HepG2 (cell line): ENCODE measurements at regions not wholly inside any gene's neighbourhood (a gene's known extent, or its start where the extent isn't known, plus 50 kb on each side); places are given as distances from the start of the nearest gene placed in this dataset.

Source experiments
- ASH2L ChIP-seq: fragments of 300-600, 200-600 bp; sonication (generic); IDR thresholded peaks from 2 replicates; pipeline ENCODE4 v1.7.0; 2017; ENCODE audit warnings: low read depth, mild to moderate bottlenecking, moderate library complexity, mixed read lengths, low read length; ENCODE audit not compliant: insufficient read length
- MAFG ChIP-seq: sonication (generic); formaldehyde crosslinking; IDR thresholded peaks from 2 replicates; pipeline ENCODE4 v1.5.1; 2020; ENCODE audit warnings: mild to moderate bottlenecking, missing genetic modification reagents
- NFRKB ChIP-seq: fragments of 450-650 bp; IDR thresholded peaks from 2 replicates; pipeline ENCODE4 v1.6.1; 2017
- PHF5A ChIP-seq: IDR thresholded peaks from one replicate; pipeline ENCODE4 v1.6.1; 2018; ENCODE audit warnings: low read depth, missing genetic modification reagents; ENCODE audit not compliant: unreplicated experiment
- POLR2A ChIP-seq, 2 experiments: IDR thresholded peaks; 2 replicates each; pipeline ENCODE4 v1.6.1; 2011; ENCODE audit warnings: low read depth in 2 of 2, low read length in 2 of 2, mild to moderate bottlenecking in 1 of 2, moderate library complexity in 1 of 2; ENCODE audit not compliant: insufficient read depth in 1 of 2
- SIN3B ChIP-seq: fragments of 150-350 bp; IDR thresholded peaks from 2 replicates; pipeline ENCODE4 v1.6.1; 2014; ENCODE audit warnings: low read length
- TGIF2 ChIP-seq: IDR thresholded peaks from 2 replicates; pipeline ENCODE4 v1.6.1; 2016; ENCODE audit warnings: control low read depth, missing compliant biosample characterization
- ZNF253 ChIP-seq: sonication (generic); formaldehyde crosslinking; IDR thresholded peaks from 2 replicates; pipeline ENCODE4 v1.8.0; 2022; ENCODE audit warnings: mild to moderate bottlenecking, missing genetic modification reagents, borderline replicate concordance
- ZNF720 ChIP-seq: sonication (generic); formaldehyde crosslinking; IDR thresholded peaks from 2 replicates; pipeline ENCODE4 v1.4.0; 2020; ENCODE audit warnings: missing genetic modification reagents
- TF ChIP-seq, protein P1 (sequence below): sonication (generic); formaldehyde crosslinking; IDR thresholded peaks from 2 replicates; pipeline ENCODE4 v1.4.0; 2020; ENCODE audit warnings: low read depth, mild to moderate bottlenecking, missing genetic modification reagents
- TF ChIP-seq, protein P2 (sequence below): sonication (generic); formaldehyde crosslinking; IDR thresholded peaks from 2 replicates; pipeline ENCODE4 v1.8.1; 2023; ENCODE audit warnings: mild to moderate bottlenecking, missing genetic modification reagents
- TF ChIP-seq, protein P3 (sequence below): sonication (generic); formaldehyde crosslinking; IDR thresholded peaks from 2 replicates; pipeline ENCODE4 v1.5.1; 2020; ENCODE audit warnings: missing genetic modification reagents, mild to moderate bottlenecking, borderline replicate concordance
- TF ChIP-seq, protein P4 (sequence below): sonication (generic); formaldehyde crosslinking; IDR thresholded peaks from 2 replicates; pipeline ENCODE4 v1.5.0; 2020; ENCODE audit warnings: mild to moderate bottlenecking, missing genetic modification reagents, moderate library complexity

DNA sequence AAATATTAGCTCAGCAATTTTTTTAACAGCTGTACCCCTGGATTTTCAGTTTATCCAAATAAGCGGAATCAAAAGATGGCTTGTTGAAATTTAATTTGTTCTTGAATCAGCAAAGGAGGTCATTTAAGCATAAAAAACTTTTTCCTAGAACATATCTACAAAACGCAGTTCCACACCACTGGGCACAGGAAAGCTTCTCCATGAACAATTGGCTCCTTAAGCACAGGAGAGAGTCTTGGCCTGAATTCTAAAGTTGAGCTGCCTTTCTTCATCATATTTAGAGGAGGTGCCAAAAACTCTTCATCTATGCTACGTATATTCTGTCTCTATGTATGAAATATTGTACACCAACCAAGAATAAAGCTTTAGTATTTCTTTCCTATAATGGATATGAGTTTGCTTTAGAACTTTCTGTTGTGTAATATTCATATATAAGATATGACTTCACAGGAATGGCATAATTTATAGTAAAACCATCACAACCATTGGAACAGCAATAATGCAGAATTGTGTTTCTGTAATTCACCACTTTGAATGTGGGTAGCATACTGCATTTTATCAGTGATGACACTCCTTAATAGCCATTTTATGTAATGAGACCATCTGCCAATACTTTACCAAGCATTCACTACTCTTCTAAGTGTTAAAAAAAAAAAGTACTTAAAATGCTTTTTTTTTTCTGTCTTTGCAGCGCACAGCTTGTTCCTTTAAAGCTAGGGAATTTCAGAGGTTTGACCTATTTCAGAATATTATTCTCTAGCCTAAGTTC, 263.7 kb downstream of the SLITRK6 start:
- TF ChIP-seq PHF5A (CRISPR knock-in tag) (no peak), ZNF720 (CRISPR knock-in tag) (no peak), ZNF253 (no peak), NFRKB (no peak), POLR2A (IDR thresholded peaks at IDR 0.05; ENCODE audit: insufficient read depth in 1 of 2, low read depth in 2 of 2, low read length in 2 of 2) (no peak), SIN3B (no peak), MAFG (CRISPR knock-in tag) (no peak), ASH2L (no peak), TGIF2 (CRISPR knock-in tag) (no peak)
- TF ChIP-seq, protein P1, sequence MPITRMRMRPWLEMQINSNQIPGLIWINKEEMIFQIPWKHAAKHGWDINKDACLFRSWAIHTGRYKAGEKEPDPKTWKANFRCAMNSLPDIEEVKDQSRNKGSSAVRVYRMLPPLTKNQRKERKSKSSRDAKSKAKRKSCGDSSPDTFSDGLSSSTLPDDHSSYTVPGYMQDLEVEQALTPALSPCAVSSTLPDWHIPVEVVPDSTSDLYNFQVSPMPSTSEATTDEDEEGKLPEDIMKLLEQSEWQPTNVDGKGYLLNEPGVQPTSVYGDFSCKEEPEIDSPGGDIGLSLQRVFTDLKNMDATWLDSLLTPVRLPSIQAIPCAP (CRISPR knock-in tag), result no peak
- TF ChIP-seq, protein P2, sequence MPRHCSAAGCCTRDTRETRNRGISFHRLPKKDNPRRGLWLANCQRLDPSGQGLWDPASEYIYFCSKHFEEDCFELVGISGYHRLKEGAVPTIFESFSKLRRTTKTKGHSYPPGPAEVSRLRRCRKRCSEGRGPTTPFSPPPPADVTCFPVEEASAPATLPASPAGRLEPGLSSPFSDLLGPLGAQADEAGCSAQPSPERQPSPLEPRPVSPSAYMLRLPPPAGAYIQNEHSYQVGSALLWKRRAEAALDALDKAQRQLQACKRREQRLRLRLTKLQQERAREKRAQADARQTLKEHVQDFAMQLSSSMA (CRISPR knock-in tag), result no peak
- TF ChIP-seq, protein P3, sequence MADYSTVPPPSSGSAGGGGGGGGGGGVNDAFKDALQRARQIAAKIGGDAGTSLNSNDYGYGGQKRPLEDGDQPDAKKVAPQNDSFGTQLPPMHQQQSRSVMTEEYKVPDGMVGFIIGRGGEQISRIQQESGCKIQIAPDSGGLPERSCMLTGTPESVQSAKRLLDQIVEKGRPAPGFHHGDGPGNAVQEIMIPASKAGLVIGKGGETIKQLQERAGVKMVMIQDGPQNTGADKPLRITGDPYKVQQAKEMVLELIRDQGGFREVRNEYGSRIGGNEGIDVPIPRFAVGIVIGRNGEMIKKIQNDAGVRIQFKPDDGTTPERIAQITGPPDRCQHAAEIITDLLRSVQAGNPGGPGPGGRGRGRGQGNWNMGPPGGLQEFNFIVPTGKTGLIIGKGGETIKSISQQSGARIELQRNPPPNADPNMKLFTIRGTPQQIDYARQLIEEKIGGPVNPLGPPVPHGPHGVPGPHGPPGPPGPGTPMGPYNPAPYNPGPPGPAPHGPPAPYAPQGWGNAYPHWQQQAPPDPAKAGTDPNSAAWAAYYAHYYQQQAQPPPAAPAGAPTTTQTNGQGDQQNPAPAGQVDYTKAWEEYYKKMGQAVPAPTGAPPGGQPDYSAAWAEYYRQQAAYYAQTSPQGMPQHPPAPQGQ (CRISPR knock-in tag), result no peak
- TF ChIP-seq, protein P4, sequence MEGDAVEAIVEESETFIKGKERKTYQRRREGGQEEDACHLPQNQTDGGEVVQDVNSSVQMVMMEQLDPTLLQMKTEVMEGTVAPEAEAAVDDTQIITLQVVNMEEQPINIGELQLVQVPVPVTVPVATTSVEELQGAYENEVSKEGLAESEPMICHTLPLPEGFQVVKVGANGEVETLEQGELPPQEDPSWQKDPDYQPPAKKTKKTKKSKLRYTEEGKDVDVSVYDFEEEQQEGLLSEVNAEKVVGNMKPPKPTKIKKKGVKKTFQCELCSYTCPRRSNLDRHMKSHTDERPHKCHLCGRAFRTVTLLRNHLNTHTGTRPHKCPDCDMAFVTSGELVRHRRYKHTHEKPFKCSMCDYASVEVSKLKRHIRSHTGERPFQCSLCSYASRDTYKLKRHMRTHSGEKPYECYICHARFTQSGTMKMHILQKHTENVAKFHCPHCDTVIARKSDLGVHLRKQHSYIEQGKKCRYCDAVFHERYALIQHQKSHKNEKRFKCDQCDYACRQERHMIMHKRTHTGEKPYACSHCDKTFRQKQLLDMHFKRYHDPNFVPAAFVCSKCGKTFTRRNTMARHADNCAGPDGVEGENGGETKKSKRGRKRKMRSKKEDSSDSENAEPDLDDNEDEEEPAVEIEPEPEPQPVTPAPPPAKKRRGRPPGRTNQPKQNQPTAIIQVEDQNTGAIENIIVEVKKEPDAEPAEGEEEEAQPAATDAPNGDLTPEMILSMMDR (CRISPR knock-in tag), result no peak
